Sigmoid colon (tissue), 6 donors: ENCODE measurements at regions not wholly inside any gene's neighbourhood (a gene's known extent, or its start where the extent isn't known, plus 50 kb on each side); places are given as distances from the start of the nearest gene placed in this dataset.

Experiments used
- DNase-seq: peaks from one replicate; pipeline ENCODE4 v3.0.0-alpha.2; 2019
- H3K27ac ChIP-seq, 4 donors: fragments of 200-600 bp; sonication (generic); one replicate each; pipeline ENCODE4 v1.5.1; 2016 to 2019; ENCODE audit warnings: mild to moderate bottlenecking in 1 of 4
- H3K27me3 ChIP-seq, 3 donors: fragments of 200-600 bp; sonication (generic); one replicate each; pipeline ENCODE4 v1.5.1; 2019; ENCODE audit warnings: mild to moderate bottlenecking in 1 of 3
- H3K36me3 ChIP-seq, 4 donors: fragments of 200-600 bp; sonication (generic); one replicate each; pipeline ENCODE4 v1.5.1; 2016 to 2019
- H3K4me1 ChIP-seq, 4 donors: fragments of 200-600 bp; sonication (generic); one replicate each; pipeline ENCODE4 v1.5.1; 2017 to 2019
- H3K4me3 ChIP-seq, 4 donors: fragments of 200-600 bp; sonication (generic); one replicate each; pipeline ENCODE4 v1.5.1; 2017 to 2019; ENCODE audit warnings: mild to moderate bottlenecking in 2 of 4, moderate library complexity in 1 of 4
- H3K9me3 ChIP-seq, 4 donors: fragments of 200-600 bp in 3 of 4; sonication (generic) in 3 of 4; one replicate each; pipeline versions ENCODE4 v1.5.1 to v1.6.1; 2013 to 2019
- EP300 ChIP-seq, 4 donors: sonication (generic); formaldehyde crosslinking; IDR thresholded peaks; one replicate each; pipeline ENCODE4 v1.6.1; 2017; ENCODE audit warnings: antibody characterized with exemption in 4 of 4
- POLR2A ChIP-seq, 2 donors: fragments of 450-650 bp; IDR thresholded peaks; one replicate each; pipeline ENCODE4 v1.6.1; 2016; ENCODE audit warnings: antibody characterized with exemption in 2 of 2, mild to moderate bottlenecking in 2 of 2, moderate library complexity in 2 of 2
- POLR2AphosphoS5 ChIP-seq, 4 donors: sonication (generic); formaldehyde crosslinking; IDR thresholded peaks; one replicate each; pipeline ENCODE4 v1.6.1; 2017; ENCODE audit warnings: antibody characterized with exemption in 4 of 4
- WGBS, 2 donors: extraction: QIAGEN DNeasy Blood & Tissue Kit; methylation state at CpG; one replicate each; pipeline ENCODE4 v1.1.7; 2013; 5-methylcytosine and 5-hydroxymethylcytosine counted together
- intact Hi-C: fragments of 100-400 bp; cut with DNase I; formaldehyde crosslinking; loops from one replicate; pipeline ENCODE4 v1.15.1; 2023
- TF ChIP-seq, protein P1 (sequence below), 4 experiments: fragments of 450-650 bp in 3 of 4; fragments of 200-600 bp in 1 of 4; IDR thresholded peaks; one replicate each; pipeline ENCODE4 v1.5.1; 2016 to 2019; ENCODE audit warnings: antibody characterized with exemption in 4 of 4, mild to moderate bottlenecking in 3 of 4, moderate library complexity in 2 of 4
- donor health status: healthy with polysubstance abuse.
- donor health status: healthy.

DNA sequence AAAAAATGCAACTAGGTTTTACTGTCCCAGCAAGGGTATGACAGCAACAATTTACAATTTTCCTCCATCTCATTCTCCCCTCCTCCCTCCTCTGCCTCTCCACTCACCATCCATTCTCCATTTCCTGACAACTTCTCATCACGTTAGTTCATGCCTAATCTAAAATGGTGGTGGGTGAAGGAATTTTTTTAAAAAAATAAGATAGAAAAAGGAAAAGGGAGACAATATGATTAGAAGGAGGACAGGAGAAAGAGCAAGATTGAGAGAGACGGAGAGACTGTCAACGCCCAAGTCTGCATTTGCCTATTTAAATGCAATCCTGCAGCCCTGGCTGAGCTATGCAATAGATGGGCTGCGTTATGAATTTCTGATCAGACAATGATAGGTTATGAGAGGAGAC, 380.7 kb upstream of the PSMD7 start:
- WGBS, 2 donors, result 74 to 85% methylated on average over 4 of the region's 4 CpGs
- H3K27ac ChIP-seq, result no peak overlapping the region
- intact Hi-C loops, result no loop called here
- H3K4me3 ChIP-seq, result no peak overlapping the region
- H3K27me3 ChIP-seq, result no peaks in the 10 kb centered on the region
- no peaks in the 10 kb centered on the region for H3K4me1 ChIP-seq
- H3K9me3 ChIP-seq, result no peaks in the 10 kb centered on the region
- TF ChIP-seq, protein P1, sequence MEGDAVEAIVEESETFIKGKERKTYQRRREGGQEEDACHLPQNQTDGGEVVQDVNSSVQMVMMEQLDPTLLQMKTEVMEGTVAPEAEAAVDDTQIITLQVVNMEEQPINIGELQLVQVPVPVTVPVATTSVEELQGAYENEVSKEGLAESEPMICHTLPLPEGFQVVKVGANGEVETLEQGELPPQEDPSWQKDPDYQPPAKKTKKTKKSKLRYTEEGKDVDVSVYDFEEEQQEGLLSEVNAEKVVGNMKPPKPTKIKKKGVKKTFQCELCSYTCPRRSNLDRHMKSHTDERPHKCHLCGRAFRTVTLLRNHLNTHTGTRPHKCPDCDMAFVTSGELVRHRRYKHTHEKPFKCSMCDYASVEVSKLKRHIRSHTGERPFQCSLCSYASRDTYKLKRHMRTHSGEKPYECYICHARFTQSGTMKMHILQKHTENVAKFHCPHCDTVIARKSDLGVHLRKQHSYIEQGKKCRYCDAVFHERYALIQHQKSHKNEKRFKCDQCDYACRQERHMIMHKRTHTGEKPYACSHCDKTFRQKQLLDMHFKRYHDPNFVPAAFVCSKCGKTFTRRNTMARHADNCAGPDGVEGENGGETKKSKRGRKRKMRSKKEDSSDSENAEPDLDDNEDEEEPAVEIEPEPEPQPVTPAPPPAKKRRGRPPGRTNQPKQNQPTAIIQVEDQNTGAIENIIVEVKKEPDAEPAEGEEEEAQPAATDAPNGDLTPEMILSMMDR (IDR thresholded peaks at IDR 0.05), result no peak
- TF ChIP-seq POLR2A (IDR thresholded peaks at IDR 0.05) (no peak), EP300 (IDR thresholded peaks at IDR 0.05) (no peak), POLR2AphosphoS5 (IDR thresholded peaks at IDR 0.05) (no peak)
- no peak for DNase-seq
- H3K36me3 ChIP-seq, result no peaks in the 10 kb centered on the region

DNA sequence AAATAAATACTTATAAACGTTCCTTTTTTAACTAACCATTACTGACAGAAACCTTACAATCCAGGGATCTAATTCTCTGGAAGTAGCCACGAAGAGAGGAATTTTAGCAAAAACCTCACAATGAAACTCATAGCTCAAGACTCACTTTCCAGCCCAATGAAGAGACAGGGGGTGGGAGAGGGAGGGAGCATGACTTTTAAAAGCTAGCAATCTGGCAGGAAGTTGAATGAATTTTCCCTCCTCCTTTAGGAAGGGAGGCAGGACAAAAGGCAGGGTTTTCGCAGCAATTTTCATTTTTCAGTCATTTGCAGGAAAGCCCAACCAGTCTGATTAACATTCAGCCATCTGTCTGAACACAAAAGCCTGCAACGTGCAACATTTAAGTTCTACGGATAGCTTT, 381.5 kb upstream of the PSMD7 start:
- 51 to 56% methylated on average over 5 of the region's 5 CpGs for WGBS, 2 donors
- Histone ChIP-seq H3K27me3 (no peaks in the 10 kb centered on the region), H3K36me3 (no peaks in the 10 kb centered on the region), H3K4me1 (no peaks in the 10 kb centered on the region), H3K27ac (no peak overlapping the region), H3K4me3 (no peak overlapping the region), H3K9me3 (no peaks in the 10 kb centered on the region)
- no peak for DNase-seq
- intact Hi-C loops, result no loop called here
- TF ChIP-seq, protein P1 (IDR thresholded peaks at IDR 0.05), result no peak
- TF ChIP-seq EP300 (IDR thresholded peaks at IDR 0.05) (no peak), POLR2A (IDR thresholded peaks at IDR 0.05) (no peak), POLR2AphosphoS5 (IDR thresholded peaks at IDR 0.05) (no peak)

DNA sequence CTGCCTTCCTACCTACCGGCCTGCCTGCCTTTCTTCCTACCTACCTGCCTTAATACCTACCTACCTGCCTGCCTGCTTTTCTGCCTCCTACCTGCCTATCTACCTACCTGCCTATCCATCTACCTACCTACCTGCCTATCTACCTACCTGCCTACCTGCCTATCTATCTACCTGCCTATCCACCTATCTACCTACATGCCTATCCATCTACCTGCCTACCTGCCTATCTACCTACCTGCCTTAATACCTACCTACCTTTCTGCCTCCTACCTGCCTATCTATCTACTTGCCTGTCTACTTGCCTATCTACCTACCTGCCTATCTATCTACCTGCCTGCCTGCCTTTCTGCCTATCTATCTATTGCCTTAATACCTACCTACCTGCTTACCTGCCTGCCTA, 383.8 kb upstream of the PSMD7 start:
- TF ChIP-seq, protein P1 (IDR thresholded peaks at IDR 0.05), result no peak
- no peak for TF ChIP-seq POLR2AphosphoS5 (IDR thresholded peaks at IDR 0.05)
- TF ChIP-seq EP300 (IDR thresholded peaks at IDR 0.05), result no peak
- TF ChIP-seq POLR2A (IDR thresholded peaks at IDR 0.05), result no peak
- intact Hi-C loops, result no loop called here

DNA sequence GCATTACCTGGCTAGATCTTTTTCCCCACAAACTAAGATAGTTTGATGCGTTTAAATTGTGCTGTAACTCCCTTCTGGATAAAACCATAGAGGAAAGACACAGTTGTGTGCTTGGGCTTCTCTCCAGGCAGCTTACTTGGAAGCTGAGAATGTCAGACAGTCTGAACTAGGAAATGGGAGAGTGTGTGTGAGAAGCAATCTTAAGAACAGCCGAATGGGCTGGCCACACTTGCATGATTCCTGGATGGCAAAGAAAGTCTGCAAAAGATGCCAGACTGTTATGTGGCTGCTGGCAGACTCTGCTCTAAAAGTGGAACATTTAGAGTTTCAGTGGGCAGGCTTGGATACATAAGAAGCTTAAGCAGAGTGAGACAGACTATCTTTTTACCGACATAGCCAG, 384.3 kb upstream of the PSMD7 start:
- Histone ChIP-seq H3K4me3 (no peak overlapping the region), H3K27me3 (no peaks in the 10 kb centered on the region), H3K4me1 (no peaks in the 10 kb centered on the region), H3K36me3 (no peaks in the 10 kb centered on the region), H3K9me3 (no peaks in the 10 kb centered on the region), H3K27ac (no peak overlapping the region)
- intact Hi-C loops, result no loop called here
- no peak for TF ChIP-seq EP300 (IDR thresholded peaks at IDR 0.05)
- no peak for TF ChIP-seq POLR2A (IDR thresholded peaks at IDR 0.05)
- TF ChIP-seq POLR2AphosphoS5 (IDR thresholded peaks at IDR 0.05), result no peak
- TF ChIP-seq, protein P1 (IDR thresholded peaks at IDR 0.05), result no peak
- WGBS, 2 donors, result 65 to 71% methylated on average over 3 of the region's 3 CpGs
- DNase-seq, result no peak

More for the DNA sequence above, 383.8 kb upstream of the PSMD7 start:
- Histone ChIP-seq H3K27ac (no peak overlapping the region), H3K9me3 (no peaks in the 10 kb centered on the region), H3K4me3 (no peak overlapping the region), H3K27me3 (no peaks in the 10 kb centered on the region), H3K36me3 (no peaks in the 10 kb centered on the region), H3K4me1 (no peaks in the 10 kb centered on the region)
- 98 to 100% methylated on average over 1 of the region's 1 CpG for WGBS, 2 donors
- DNase-seq, result no peak

DNA sequence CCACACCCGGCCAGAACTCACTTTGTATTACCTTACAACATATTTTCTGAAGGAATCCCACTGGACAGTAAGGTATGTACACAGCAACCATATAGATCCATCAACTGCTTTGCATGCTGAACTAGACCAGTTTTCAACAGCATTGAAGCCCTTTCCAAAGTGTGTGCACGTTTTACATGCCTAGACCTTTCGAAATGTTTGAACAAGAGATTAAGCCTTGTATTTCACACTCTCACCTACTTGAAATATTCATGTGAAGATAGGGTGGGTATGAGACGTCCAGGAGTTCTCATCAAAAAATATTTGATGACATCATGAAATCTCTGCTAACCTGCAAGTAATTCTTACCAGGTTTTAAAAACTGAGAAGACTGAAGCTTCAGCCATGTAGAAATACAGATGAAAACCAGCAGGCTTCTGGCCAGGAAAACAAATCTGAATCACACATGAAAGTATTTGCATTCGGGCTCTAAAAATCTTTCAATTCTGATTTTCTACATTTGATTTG, 387.0 kb upstream of the PSMD7 start:
- H3K4me1 ChIP-seq, result no peaks in the 10 kb centered on the region
- no peak for DNase-seq
- no peaks in the 10 kb centered on the region for H3K27me3 ChIP-seq
- no peak overlapping the region for H3K4me3 ChIP-seq
- intact Hi-C loops, result no loop called here
- no peaks in the 10 kb centered on the region for H3K9me3 ChIP-seq
- no peak overlapping the region for H3K27ac ChIP-seq
- WGBS, 2 donors, result 58 to 78% methylated on average over 5 of the region's 5 CpGs
- TF ChIP-seq POLR2AphosphoS5 (IDR thresholded peaks at IDR 0.05), result no peak
- TF ChIP-seq, protein P1 (IDR thresholded peaks at IDR 0.05), result no peak
- no peak for TF ChIP-seq EP300 (IDR thresholded peaks at IDR 0.05)
- no peak for TF ChIP-seq POLR2A (IDR thresholded peaks at IDR 0.05)
- no peaks in the 10 kb centered on the region for H3K36me3 ChIP-seq
